ENCODE measurements at regions not wholly inside any gene's neighbourhood (a gene's known extent, or its start where the extent isn't known, plus 50 kb on each side); places are given as distances from the start of the nearest gene placed in this dataset.

GRCh38 chr12:76929499-76929898, 50.7 kb upstream of the CSRP2 start:
- TF ChIP-seq, protein P1, sequence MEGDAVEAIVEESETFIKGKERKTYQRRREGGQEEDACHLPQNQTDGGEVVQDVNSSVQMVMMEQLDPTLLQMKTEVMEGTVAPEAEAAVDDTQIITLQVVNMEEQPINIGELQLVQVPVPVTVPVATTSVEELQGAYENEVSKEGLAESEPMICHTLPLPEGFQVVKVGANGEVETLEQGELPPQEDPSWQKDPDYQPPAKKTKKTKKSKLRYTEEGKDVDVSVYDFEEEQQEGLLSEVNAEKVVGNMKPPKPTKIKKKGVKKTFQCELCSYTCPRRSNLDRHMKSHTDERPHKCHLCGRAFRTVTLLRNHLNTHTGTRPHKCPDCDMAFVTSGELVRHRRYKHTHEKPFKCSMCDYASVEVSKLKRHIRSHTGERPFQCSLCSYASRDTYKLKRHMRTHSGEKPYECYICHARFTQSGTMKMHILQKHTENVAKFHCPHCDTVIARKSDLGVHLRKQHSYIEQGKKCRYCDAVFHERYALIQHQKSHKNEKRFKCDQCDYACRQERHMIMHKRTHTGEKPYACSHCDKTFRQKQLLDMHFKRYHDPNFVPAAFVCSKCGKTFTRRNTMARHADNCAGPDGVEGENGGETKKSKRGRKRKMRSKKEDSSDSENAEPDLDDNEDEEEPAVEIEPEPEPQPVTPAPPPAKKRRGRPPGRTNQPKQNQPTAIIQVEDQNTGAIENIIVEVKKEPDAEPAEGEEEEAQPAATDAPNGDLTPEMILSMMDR (IDR thresholded peaks at IDR 0.05) = no peak
- no peak for TF ChIP-seq POLR2A (IDR thresholded peaks at IDR 0.05)
